Pancreas (tissue), 10 donors: ENCODE measurements at regions not wholly inside any gene's neighbourhood (a gene's known extent, or its start where the extent isn't known, plus 50 kb on each side); places are given as distances from the start of the nearest gene placed in this dataset.

Experiments used
- ATAC-seq, 4 donors: fragments of 200-7000 bp; cut with Tn5 transposase; one replicate each; pipeline versions ENCODE4 v1.8.0 to v1.9.1; 2020; ENCODE audit warnings: mild to moderate bottlenecking in 4 of 4, moderate library complexity in 4 of 4
- DNase-seq, 6 donors: peaks; one replicate each; pipeline ENCODE4 v3.0.0-alpha.2; 2020
- FAIRE-seq: peaks from 2 replicates; lab custom pipeline; 2012; peaks lifted over from hg19 to GRCh38; lab: Jason Lieb, UNC
- H3K27ac ChIP-seq, 4 donors: fragments of 200-600 bp; sonication (generic); 1 replicate in 3 of 4; 2 replicates in 1 of 4; pipeline versions ENCODE4 v1.5.0 to v1.8.0; 2020
- H3K27me3 ChIP-seq, 4 donors: fragments of 200-600 bp; one replicate each; pipeline ENCODE4 v1.8.0; 2021
- H3K36me3 ChIP-seq, 3 donors: fragments of 200-600 bp; sonication (generic) in 1 of 3; one replicate each; pipeline versions ENCODE4 v1.5.0 to v1.8.0; 2020 to 2021
- H3K4me1 ChIP-seq, 3 donors: fragments of 200-600 bp; one replicate each; pipeline ENCODE4 v1.8.0; 2021
- H3K4me3 ChIP-seq, 4 donors: fragments of 200-600 bp; sonication (generic) in 2 of 4; one replicate each; pipeline versions ENCODE4 v1.5.0 to v1.8.0; 2020 to 2021
- H3K9me3 ChIP-seq, 4 donors: fragments of 200-600 bp; one replicate each; pipeline ENCODE4 v1.8.0; 2021
- CTCF ChIP-seq, 4 donors: fragments of 200-600 bp; sonication (generic) in 3 of 4; IDR thresholded peaks; one replicate each; pipeline versions ENCODE4 v1.5.0 to v1.8.0; 2021; ENCODE audit warnings: antibody characterized with exemption in 4 of 4
- WGBS, 2 donors: extraction: QIAGEN DNeasy Blood & Tissue Kit; methylation state at CpG; one replicate each; pipeline ENCODE4 v1.1.7; 2013; 5-methylcytosine and 5-hydroxymethylcytosine counted together
- intact Hi-C, 3 donors: fragments of 100-400 bp; cut with DNase I; formaldehyde crosslinking; loops; one replicate each; pipeline versions ENCODE4 v1.11.1 to v1.14.2; 2022
- donor health status: healthy with polysubstance abuse.
- donor health status: DM: no; HTN: no; CAD: no; lungs with moderate emphysema.
- donor health status: DM: no; HTN: no; CAD: no.
- donor health status: control.
- donor health status: control.
- donor health status: Bipolar disorder and iron deficiency.
- donor health status: DM: yes; HTN: yes; CAD: no.
- donor health status: DM: no; HTN: no; CAD: no.
- donor health status: DM: no; HTN: no; CAD: no.
- donor health status: DM: yes; HTN: yes; CAD: no.

- no peaks in the 10 kb centered on the region for H3K9me3 ChIP-seq
- H3K4me3 ChIP-seq, result no peak overlapping the region
- WGBS, 2 donors, result 69 to 71% methylated on average over 2 of the region's 2 CpGs
- H3K27me3 ChIP-seq, result no peaks in the 10 kb centered on the region
- TF ChIP-seq CTCF (IDR thresholded peaks at IDR 0.05), result no peak
- DNase-seq (no peak), ATAC-seq (no peak), FAIRE-seq (no peak)
- no peak overlapping the region for H3K27ac ChIP-seq
- intact Hi-C loops, result no loop called here
- H3K36me3 ChIP-seq, result no peaks in the 10 kb centered on the region
- H3K4me1 ChIP-seq, result no peaks in the 10 kb centered on the region
Measured at GRCh38 chr7:85673876-85674275, 487.0 kb upstream of the SEMA3D start.

- no peak for DNase-seq
- FAIRE-seq, result no peak
Measured at GRCh38 chr7:85669225-85669624, 482.4 kb upstream of the SEMA3D start.

GRCh38 chr7:85664341-85664740 is 477.5 kb upstream of the SEMA3D start:
- TF ChIP-seq CTCF (IDR thresholded peaks at IDR 0.05), result no peak
- no peak overlapping the region for H3K27ac ChIP-seq
- WGBS, 2 donors, result 89 to 90% methylated on average over 2 of the region's 2 CpGs
- no peaks in the 10 kb centered on the region for H3K4me1 ChIP-seq
- no peak for DNase-seq
- no peaks in the 10 kb centered on the region for H3K9me3 ChIP-seq
- H3K27me3 ChIP-seq, result no peaks in the 10 kb centered on the region
- intact Hi-C loops, result no loop called here
- FAIRE-seq, result no peak
- ATAC-seq, result no peak
- H3K36me3 ChIP-seq, result no peaks in the 10 kb centered on the region
- no peak overlapping the region for H3K4me3 ChIP-seq

More at GRCh38 chr7:85669225-85669624, 482.4 kb upstream of the SEMA3D start:
- H3K27ac ChIP-seq, result no peak overlapping the region
- no peaks in the 10 kb centered on the region for H3K4me1 ChIP-seq
- H3K4me3 ChIP-seq, result no peak overlapping the region
- no peak for ATAC-seq
- no peak for TF ChIP-seq CTCF (IDR thresholded peaks at IDR 0.05)
- intact Hi-C loops, result no loop called here
- no peaks in the 10 kb centered on the region for H3K9me3 ChIP-seq
- WGBS, 2 donors, result 62 to 64% methylated on average over 3 of the region's 3 CpGs
- H3K27me3 ChIP-seq, result no peaks in the 10 kb centered on the region
- H3K36me3 ChIP-seq, result no peaks in the 10 kb centered on the region

GRCh38 chr7:85659364-85659763 is 472.5 kb upstream of the SEMA3D start:
- H3K27me3 ChIP-seq, result no peaks in the 10 kb centered on the region
- no peak for ATAC-seq
- H3K4me1 ChIP-seq, result no peaks in the 10 kb centered on the region
- no peaks in the 10 kb centered on the region for H3K9me3 ChIP-seq
- H3K36me3 ChIP-seq, result no peaks in the 10 kb centered on the region
- no peak for FAIRE-seq
- no peak for TF ChIP-seq CTCF (IDR thresholded peaks at IDR 0.05)
- H3K4me3 ChIP-seq, result no peak overlapping the region
- intact Hi-C loops, result no loop called here
- DNase-seq, result no peak
- H3K27ac ChIP-seq, result no peak overlapping the region

GRCh38 chr7:85655252-85655651 is 468.4 kb upstream of the SEMA3D start:
- Histone ChIP-seq H3K4me3 (no peak overlapping the region), H3K27me3 (no peaks in the 10 kb centered on the region), H3K27ac (no peak overlapping the region), H3K36me3 (no peaks in the 10 kb centered on the region), H3K9me3 (no peaks in the 10 kb centered on the region), H3K4me1 (no peaks in the 10 kb centered on the region)
- WGBS, 2 donors, result 76 to 80% methylated on average over 5 of the region's 5 CpGs
- DNase-seq, result no peak
- FAIRE-seq, result no peak
- no peak for ATAC-seq
- intact Hi-C loops, result no loop called here
- TF ChIP-seq CTCF (IDR thresholded peaks at IDR 0.05), result no peak
